H1 (cell line): ENCODE measurements at regions not wholly inside any gene's neighbourhood (a gene's known extent, or its start where the extent isn't known, plus 50 kb on each side); places are given as distances from the start of the nearest gene placed in this dataset.

Source experiments
- CTCF ChIA-PET: fragments of 300-600 bp; sonication (Branson Sonifier 250); formaldehyde crosslinking; loops from one replicate; lab custom pipeline; 2021; ENCODE audit not compliant: partially characterized antibody; lab: Charles Lee
- POLR2A ChIA-PET: fragments of 300-600 bp; sonication (Branson Sonifier 250); formaldehyde crosslinking; loops from one replicate; lab custom pipeline; 2021; ENCODE audit warnings: inconsistent platforms; ENCODE audit not compliant: partially characterized antibody; lab: Charles Lee
- DNase-seq, 2 experiments: peaks; one replicate each; pipeline versions ENCODE4 v3.0.0 to v3.0.0-alpha.2; 2010 to 2022; ENCODE audit warnings: low spot score in 2 of 2, low read depth in 1 of 2, mixed read lengths in 1 of 2
- FAIRE-seq: peaks from 2 replicates; lab custom pipeline; 2011; peaks lifted over from hg19 to GRCh38; lab: Jason Lieb, UNC
- H2AFZ ChIP-seq: 2 replicates; pipeline ENCODE4 v1.8.1; 2012; ENCODE audit warnings: low read length, inconsistent platforms
- H2AK5ac ChIP-seq: 2 replicates; pipeline ENCODE4 v1.6.1; 2013; ENCODE audit warnings: low read depth, low read length
- H2BK120ac ChIP-seq: replicated peaks from 2 replicates; pipeline ENCODE3; 2013; ENCODE audit warnings: low read depth, low read length, inconsistent platforms
- H2BK12ac ChIP-seq: 2 replicates; pipeline ENCODE4 v1.6.1; 2013; ENCODE audit warnings: low read depth, low read length
- H2BK15ac ChIP-seq: 2 replicates; pipeline ENCODE4 v1.6.1; 2013; ENCODE audit warnings: low read length
- H2BK20ac ChIP-seq: 2 replicates; pipeline ENCODE4 v1.6.1; 2013; ENCODE audit warnings: low read length
- H2BK5ac ChIP-seq: 2 replicates; pipeline ENCODE4 v1.6.1; 2013; ENCODE audit warnings: low read depth, low read length
- H3K14ac ChIP-seq: 2 replicates; pipeline ENCODE4 v1.6.1; 2013; ENCODE audit warnings: inconsistent platforms; ENCODE audit not compliant: insufficient read length
- H3K18ac ChIP-seq: 2 replicates; pipeline ENCODE4 v1.6.1; 2013; ENCODE audit warnings: low read length; ENCODE audit errors: extremely low read depth
- H3K23ac ChIP-seq: 2 replicates; pipeline ENCODE4 v1.6.1; 2013; ENCODE audit warnings: inconsistent platforms; ENCODE audit not compliant: insufficient read length
- H3K23me2 ChIP-seq: 2 replicates; pipeline ENCODE4 v1.6.1; 2013; ENCODE audit warnings: low read depth, low read length
- H3K27ac ChIP-seq: 2 replicates; pipeline ENCODE4 v1.6.1; 2011; ENCODE audit warnings: low read depth, low read length, inconsistent platforms
- H3K27me3 ChIP-seq, 4 experiments: replicated peaks in 1 of 4; 1 replicate in 1 of 4; 2 replicates in 3 of 4; pipeline versions ENCODE4 v1.6.1 to v1.8.1; 2011 to 2013; ENCODE audit warnings: low read length in 3 of 4, mild to moderate bottlenecking in 3 of 4, inconsistent platforms in 2 of 4, mixed read lengths in 2 of 4, moderate library complexity in 1 of 4; ENCODE audit not compliant: control insufficient read depth in 3 of 4, insufficient read depth in 3 of 4; ENCODE audit errors: extremely low read depth in 1 of 4
- H3K36me3 ChIP-seq, 4 experiments: 2 replicates each; pipeline versions ENCODE4 v1.6.1 to v1.8.1; 2011 to 2013; ENCODE audit warnings: mild to moderate bottlenecking in 4 of 4, low read length in 3 of 4, moderate library complexity in 2 of 4, control low read depth in 1 of 4, inconsistent platforms in 1 of 4; ENCODE audit not compliant: insufficient read depth in 4 of 4, control insufficient read depth in 2 of 4
- H3K4ac ChIP-seq: replicated peaks from 2 replicates; pipeline ENCODE3; 2013; ENCODE audit warnings: low read length, low read depth, mixed read lengths, inconsistent platforms; ENCODE audit not compliant: insufficient read length
- H3K4me1 ChIP-seq, 4 experiments: replicated peaks in 1 of 4; 1 replicate in 1 of 4; 2 replicates in 3 of 4; pipeline versions ENCODE4 v1.6.1 to v1.8.1; 2011 to 2013; ENCODE audit warnings: low read length in 3 of 4, inconsistent platforms in 2 of 4, mixed read lengths in 1 of 4; ENCODE audit not compliant: insufficient read depth in 4 of 4, control insufficient read depth in 3 of 4
- H3K4me2 ChIP-seq, 2 experiments: 2 replicates each; pipeline versions ENCODE4 v1.6.1 to v1.8.1; 2011 to 2013; ENCODE audit warnings: low read depth in 2 of 2, low read length in 2 of 2, control low read depth in 1 of 2, inconsistent platforms in 1 of 2, mild to moderate bottlenecking in 1 of 2; ENCODE audit not compliant: insufficient read depth in 1 of 2
- H3K4me3 ChIP-seq, 4 experiments: fragments of 200-600, 300-600 bp in 1 of 4; sonication (generic), shearing (Covaris generic), sonication (Bioruptor Twin) in 1 of 4; 2 replicates each; pipeline versions ENCODE4 v1.5.1 to v1.8.1; 2011 to 2016; ENCODE audit warnings: low read length in 4 of 4, low read depth in 3 of 4, control low read depth in 2 of 4, inconsistent platforms in 2 of 4, mild to moderate bottlenecking in 2 of 4, mixed read lengths in 1 of 4, moderate library complexity in 1 of 4; ENCODE audit not compliant: insufficient read depth in 2 of 4; ENCODE audit errors: extremely low read depth in 1 of 4
- H3K56ac ChIP-seq: replicated peaks from 2 replicates; pipeline ENCODE3; 2013; ENCODE audit warnings: low read depth, mild to moderate bottlenecking, mixed read lengths, low read length, inconsistent platforms; ENCODE audit not compliant: insufficient read length
- H3K79me1 ChIP-seq: 2 replicates; pipeline ENCODE4 v1.6.1; 2013; ENCODE audit warnings: low read depth, low read length, control low read depth
- H3K79me2 ChIP-seq, 2 experiments: 2 replicates each; pipeline versions ENCODE4 v1.6.1 to v1.8.1; 2012 to 2013; ENCODE audit warnings: low read length in 2 of 2, mild to moderate bottlenecking in 2 of 2, inconsistent platforms in 1 of 2; ENCODE audit not compliant: insufficient read depth in 2 of 2, control insufficient read depth in 1 of 2
- H3K9ac ChIP-seq, 4 experiments: replicated peaks in 1 of 4; 1 replicate in 1 of 4; 2 replicates in 3 of 4; pipeline versions ENCODE4 v1.6.1 to v1.8.1; 2011 to 2013; ENCODE audit warnings: low read depth in 3 of 4, low read length in 3 of 4, control low read depth in 2 of 4, mild to moderate bottlenecking in 2 of 4, moderate library complexity in 2 of 4, inconsistent platforms in 1 of 4; ENCODE audit errors: extremely low read depth in 1 of 4
- H3K9me3 ChIP-seq, 2 experiments: 2 replicates each; pipeline versions ENCODE4 v1.6.1 to v1.8.1; 2012 to 2013; ENCODE audit warnings: mild to moderate bottlenecking in 2 of 2, moderate library complexity in 2 of 2, control low read depth in 1 of 2, inconsistent platforms in 1 of 2, low read depth in 1 of 2, low read length in 1 of 2, mixed read lengths in 1 of 2; ENCODE audit not compliant: insufficient read depth in 2 of 2
- H4K20me1 ChIP-seq, 2 experiments: replicated peaks in 1 of 2; 2 replicates each; pipeline versions ENCODE3 to v1.8.1; 2011 to 2013; ENCODE audit warnings: inconsistent platforms in 2 of 2, low read length in 2 of 2, mild to moderate bottlenecking in 1 of 2; ENCODE audit not compliant: insufficient read depth in 2 of 2, control insufficient read depth in 1 of 2
- H4K5ac ChIP-seq: 2 replicates; pipeline ENCODE4 v1.6.1; 2013; ENCODE audit warnings: low read length, low read depth, mixed read lengths, inconsistent platforms; ENCODE audit not compliant: insufficient read length
- H4K8ac ChIP-seq: 2 replicates; pipeline ENCODE4 v1.8.0; 2013; ENCODE audit warnings: mild to moderate bottlenecking, moderate library complexity, low read length, inconsistent platforms; ENCODE audit not compliant: insufficient read depth; ENCODE audit errors: extremely low read depth
- H4K91ac ChIP-seq: replicated peaks from 2 replicates; pipeline ENCODE3; 2013; ENCODE audit warnings: low read length, mixed read lengths, inconsistent platforms; ENCODE audit not compliant: insufficient read length
- BCL11A ChIP-seq, 2 experiments: IDR thresholded peaks; one replicate each; pipeline ENCODE4 v1.6.1; 2011; ENCODE audit warnings: low read depth in 2 of 2, low read length in 2 of 2, mild to moderate bottlenecking in 2 of 2
- CEBPB ChIP-seq: IDR thresholded peaks from 2 replicates; pipeline ENCODE4 v1.6.1; 2012; ENCODE audit warnings: low read depth, low read length
- CTBP2 ChIP-seq: IDR thresholded peaks from 2 replicates; pipeline ENCODE4 v1.7.0; 2011; ENCODE audit warnings: borderline replicate concordance, mild to moderate bottlenecking, moderate library complexity, mixed read lengths, low read length; ENCODE audit not compliant: insufficient read depth, insufficient read length
- HDAC2 ChIP-seq, 2 experiments: fragments of 300-600 bp in 1 of 2; sonication (generic) in 1 of 2; IDR thresholded peaks; 2 replicates each; pipeline ENCODE4 v1.6.1; 2011 to 2012; ENCODE audit warnings: low read depth in 2 of 2, low read length in 2 of 2, mild to moderate bottlenecking in 2 of 2, moderate library complexity in 2 of 2, borderline replicate concordance in 1 of 2, inconsistent platforms in 1 of 2
- KDM4A ChIP-seq: IDR thresholded peaks from one replicate; pipeline ENCODE4 v1.7.1; 2012; ENCODE audit warnings: low read depth, mild to moderate bottlenecking, moderate library complexity, low read length, inconsistent platforms; ENCODE audit not compliant: severe bottlenecking
- SIN3A ChIP-seq, 2 experiments: IDR thresholded peaks in 1 of 2; conservative IDR thresholded peaks in 1 of 2; 2 replicates each; pipeline ENCODE4 v1.6.1; 2011 to 2012; ENCODE audit warnings: low read length in 2 of 2, improper control_type of control experiment in 1 of 2, low read depth in 1 of 2, mild to moderate bottlenecking in 1 of 2
- SIX5 ChIP-seq: IDR thresholded peaks from 2 replicates; pipeline ENCODE4 v1.6.1; 2011; ENCODE audit warnings: mild to moderate bottlenecking, low read depth, low read length
- SRF ChIP-seq: IDR thresholded peaks from 2 replicates; pipeline ENCODE4 v1.6.1; 2011; ENCODE audit warnings: mild to moderate bottlenecking, low read depth, low read length, moderate library complexity
- TEAD4 ChIP-seq: IDR thresholded peaks from 2 replicates; pipeline ENCODE4 v1.6.1; 2012; ENCODE audit warnings: low read depth, low read length, inconsistent platforms, mixed read lengths
- WGBS, 2 experiments: shearing (Covaris generic) in 1 of 2; methylation state at CpG; one replicate each; pipeline versions ENCODE4 v1.1.6 to v1.1.7; 2013 to 2015; ENCODE audit warnings: low lambda C conversion rate in 2 of 2, mixed read lengths in 2 of 2, inconsistent platforms in 1 of 2, low coverage in 1 of 2, missing lambda C conversion rate in 1 of 2; ENCODE audit not compliant: insufficient replicate concordance in 2 of 2, insufficient coverage in 1 of 2, insufficient read length in 1 of 2; ENCODE audit errors: extremely low coverage in 1 of 2, missing lambda C conversion rate in 1 of 2; 5-methylcytosine and 5-hydroxymethylcytosine counted together

GRCh38 chr2:78876316-78876688 is 149.2 kb upstream of the REG3G start:
- no peaks in the 10 kb centered on the region for H3K36me3 ChIP-seq
- no peak overlapping the region for H3K4ac ChIP-seq
- no peaks in the 10 kb centered on the region for H4K20me1 ChIP-seq
- no peak overlapping the region for H3K4me2 ChIP-seq
- no peaks in the 10 kb centered on the region for H3K79me1 ChIP-seq
- H3K27ac ChIP-seq: no peak overlapping the region
- H3K56ac ChIP-seq: no peak overlapping the region
- H2BK5ac ChIP-seq: no peak overlapping the region
- no peak overlapping the region for H4K5ac ChIP-seq
- H4K8ac ChIP-seq: no peak overlapping the region
- no peaks in the 10 kb centered on the region for H3K79me2 ChIP-seq
- H3K9me3 ChIP-seq: no peaks in the 10 kb centered on the region
- no peak overlapping the region for H4K91ac ChIP-seq
- no peak overlapping the region for H2BK15ac ChIP-seq
- H2BK120ac ChIP-seq: no peak overlapping the region
- no peak for FAIRE-seq
- H3K9ac ChIP-seq: no peak overlapping the region
- H2AK5ac ChIP-seq: no peak overlapping the region
- no peak overlapping the region for H2BK12ac ChIP-seq
- H3K14ac ChIP-seq: no peak overlapping the region
- no peak overlapping the region for H3K18ac ChIP-seq
- no peaks in the 10 kb centered on the region for H3K27me3 ChIP-seq
- no peak overlapping the region for H3K23ac ChIP-seq
- DNase-seq: no peak
- H2BK20ac ChIP-seq: no peak overlapping the region
- TF ChIP-seq CEBPB: no peak
- TF ChIP-seq SIX5: no peak
- no peak for TF ChIP-seq KDM4A
- no peak for TF ChIP-seq SIN3A (conservative IDR thresholded peaks at IDR 0.05 in 1 of 2, IDR thresholded peaks at IDR 0.05 in 1 of 2; ENCODE audit: low read depth in 1 of 2, low read length in 2 of 2)
- TF ChIP-seq TEAD4: no peak
- no peak for TF ChIP-seq SRF
- no peak for TF ChIP-seq HDAC2 (IDR thresholded peaks at IDR 0.05; ENCODE audit: borderline replicate concordance in 1 of 2, low read depth in 2 of 2, low read length in 2 of 2)
- TF ChIP-seq CTBP2: no peak
- TF ChIP-seq BCL11A (IDR thresholded peaks at IDR 0.05; ENCODE audit: low read depth in 2 of 2, low read length in 2 of 2): no peak
- ChIA-PET CTCF (interaction anchor here (0.8 to 1.5 kb wide), 2 partner anchors 15 to 76 kb away, joined by 3 to 7 read pairs; no protein-coding TSS in a partner anchor), POLR2A (no interaction called here)
- no peak overlapping the region for H3K4me3 ChIP-seq
- peak overlapping the region; percentile 30; the same call in 1 of the 2 replicates for H2AFZ ChIP-seq
- no peaks in the 10 kb centered on the region for H3K23me2 ChIP-seq
- 86% methylated on average over 2 of the region's 2 CpGs; no CpG with 5 or more reads in 1 of the 2 experiments for WGBS, 2 experiments
- no peaks in the 10 kb centered on the region for H3K4me1 ChIP-seq
